ENCODE measurements at regions not wholly inside any gene's neighbourhood (a gene's known extent, or its start where the extent isn't known, plus 50 kb on each side); places are given as distances from the start of the nearest gene placed in this dataset.

GRCh38 chr18:40789286-40789685 lies 1165.7 kb upstream of the PIK3C3 start:
- DNase-seq (ENCODE audit: low spot score): no peak

GRCh38 chr18:40782453-40783130 lies 1172.4 kb upstream of the PIK3C3 start:
- DNase-seq (ENCODE audit: low spot score): no peak

DNA sequence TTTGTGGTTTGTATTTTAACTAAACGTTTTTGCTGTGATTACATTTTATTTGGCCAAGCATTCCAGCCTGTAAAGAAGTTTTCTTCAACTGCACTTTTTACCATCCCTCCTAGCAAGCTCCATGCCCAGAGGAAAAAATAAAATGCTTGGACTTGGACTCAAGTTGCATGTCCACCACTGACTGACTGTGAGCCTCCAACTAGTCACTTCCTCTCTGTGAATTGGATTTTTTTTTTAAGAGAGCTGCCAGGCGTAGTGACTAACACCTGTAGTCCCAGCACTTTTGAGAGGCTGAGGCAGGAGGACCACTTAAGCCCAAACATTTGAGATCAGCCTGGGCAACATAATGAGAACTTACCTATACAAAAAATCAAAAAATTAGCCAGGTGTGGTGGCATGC lies 1185.2 kb upstream of the PIK3C3 start:
- no peak for DNase-seq (ENCODE audit: low spot score)

DNA sequence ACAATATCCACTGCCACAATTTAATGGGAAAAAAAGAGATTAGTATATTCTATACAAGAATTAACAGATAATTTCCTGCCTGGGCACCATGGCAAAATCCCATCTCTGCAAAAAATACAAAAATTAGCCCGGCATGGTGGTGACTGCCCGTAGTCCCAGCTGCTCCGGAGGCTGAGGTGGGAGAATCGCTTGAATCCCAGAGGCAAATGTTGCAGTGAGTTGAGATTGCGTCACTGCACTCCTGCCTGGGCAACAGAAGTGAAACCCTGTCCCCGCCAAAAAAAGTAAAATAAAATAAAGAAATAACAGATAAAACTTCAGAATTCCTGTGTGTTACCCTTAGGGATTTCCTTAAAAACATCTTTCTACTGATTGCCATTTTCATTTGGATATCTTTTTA lies 1194.8 kb upstream of the PIK3C3 start:
- DNase-seq (ENCODE audit: low spot score): no peak

DNA sequence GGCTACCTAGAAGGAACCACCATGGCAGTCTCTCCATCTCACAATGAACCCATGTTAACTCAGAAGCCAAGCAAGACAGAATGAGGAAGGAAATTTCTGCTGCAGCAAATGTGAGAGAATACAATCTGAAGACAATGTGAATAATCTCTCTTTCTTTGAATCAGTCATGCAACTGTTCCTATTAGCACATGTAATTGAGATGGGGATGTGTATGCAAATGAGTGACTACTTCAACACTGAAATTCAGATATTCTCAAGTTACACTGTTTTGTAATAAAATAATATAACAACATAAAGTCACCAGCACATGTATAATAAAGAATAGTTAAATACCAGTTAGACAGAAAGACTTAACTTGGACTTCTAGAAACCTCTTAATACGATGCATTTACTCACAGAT lies 1200.6 kb upstream of the PIK3C3 start:
- no peak for DNase-seq (ENCODE audit: low spot score)

DNA sequence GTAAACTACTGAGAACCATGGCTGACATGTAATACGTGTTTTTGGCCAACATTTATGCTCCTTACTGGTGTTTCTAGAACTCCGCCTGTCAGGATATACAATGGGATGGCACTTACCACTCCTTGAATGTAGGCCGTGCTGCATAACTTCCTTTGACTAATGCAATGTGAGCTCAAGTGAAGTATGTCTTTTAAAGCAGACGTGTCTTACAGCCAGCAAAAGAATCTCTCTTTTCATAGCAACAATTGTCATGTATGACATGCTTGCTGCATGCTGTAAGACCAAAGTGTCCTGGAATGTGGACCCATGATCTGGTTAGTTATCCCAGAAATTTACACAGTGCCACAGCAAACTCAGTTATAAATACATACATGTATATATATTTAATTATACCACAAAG lies 1202.7 kb upstream of the PIK3C3 start:
- no peak for DNase-seq (ENCODE audit: low spot score)

- DNase-seq (ENCODE audit: low spot score): no peak
Observed at GRCh38 chr18:40751186-40751585, 1203.8 kb upstream of the PIK3C3 start.

DNA sequence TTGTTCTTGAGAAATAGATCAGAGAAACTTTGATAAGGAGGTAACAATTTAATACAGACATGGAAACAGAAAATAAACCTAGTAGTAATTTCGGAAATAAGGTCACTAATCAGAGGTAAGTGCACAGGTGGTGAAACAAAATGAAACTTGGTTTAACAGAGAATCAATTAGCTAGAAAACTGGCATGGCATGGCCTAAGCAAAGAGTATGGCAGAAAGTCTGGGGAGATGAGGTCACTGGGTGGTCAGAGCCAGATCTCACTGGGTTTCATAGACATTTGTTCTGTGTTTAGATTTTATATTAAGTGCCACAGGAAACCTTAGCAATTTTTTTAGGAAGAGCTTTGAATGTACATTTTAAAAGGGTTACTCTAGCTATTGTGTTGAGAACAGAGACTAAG lies 1216.0 kb upstream of the PIK3C3 start:
- no peak for DNase-seq (ENCODE audit: low spot score)

DNA sequence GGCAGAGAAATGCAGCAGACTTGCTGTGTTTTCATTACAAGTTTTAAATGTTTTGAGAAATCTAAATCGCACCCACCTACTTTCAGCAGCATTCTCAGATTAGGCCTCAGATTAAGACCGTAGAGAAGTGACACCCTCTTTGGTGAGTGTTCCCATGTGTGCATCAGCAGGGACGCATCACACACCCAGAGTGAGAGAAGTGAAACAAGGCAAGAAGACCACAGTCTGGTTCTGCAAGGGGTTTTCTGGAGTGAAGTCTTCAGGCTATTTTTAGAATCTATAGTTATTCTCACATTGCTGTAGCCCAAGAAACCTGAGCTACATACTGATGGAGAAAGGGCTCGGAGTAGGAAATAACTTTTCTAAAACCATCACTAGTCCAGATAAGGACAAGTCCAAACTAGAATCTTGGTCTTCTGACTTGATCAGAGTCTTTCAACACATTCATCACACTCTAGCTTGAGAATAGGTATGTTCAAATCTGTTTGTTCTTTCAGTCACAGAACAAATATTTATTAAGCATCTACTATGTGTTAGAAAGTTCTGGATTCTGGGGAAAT lies 1216.6 kb upstream of the PIK3C3 start:
- DNase-seq (ENCODE audit: low spot score): no peak

DNA sequence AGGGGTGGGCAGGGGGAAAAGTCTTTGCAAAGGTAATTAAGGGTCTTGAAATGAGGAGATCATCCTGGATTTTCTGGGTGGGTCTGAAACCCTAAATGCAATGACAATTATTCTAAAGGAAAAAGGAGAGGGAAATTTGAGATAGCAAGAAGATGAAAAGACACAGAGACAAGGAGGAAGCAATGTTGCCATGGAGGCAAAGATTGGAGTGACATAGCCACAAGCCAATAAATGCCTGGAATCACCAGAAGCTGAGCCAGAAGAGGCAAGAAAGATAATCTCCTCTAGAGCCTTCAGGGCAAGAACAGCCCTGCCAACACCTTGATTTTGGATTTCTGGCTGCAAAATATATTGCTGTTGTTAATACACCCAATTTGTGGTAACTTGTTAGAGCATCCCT lies 1246.3 kb upstream of the PIK3C3 start:
- no peak for DNase-seq (ENCODE audit: low spot score)

- DNase-seq (ENCODE audit: low spot score): no peak
Observed at GRCh38 chr18:40707797-40708196, 1247.2 kb upstream of the PIK3C3 start.

- DNase-seq (ENCODE audit: low spot score): no peak
Observed at GRCh38 chr18:40698129-40698528, 1256.9 kb upstream of the PIK3C3 start.

- no peak for DNase-seq (ENCODE audit: low spot score)
Observed at GRCh38 chr18:40695526-40695925, 1259.5 kb upstream of the PIK3C3 start.

GRCh38 chr18:40692871-40693270 lies 1262.2 kb upstream of the PIK3C3 start:
- DNase-seq (ENCODE audit: low spot score): no peak

- DNase-seq (ENCODE audit: low spot score): no peak
Observed at GRCh38 chr18:40690062-40690461, 1265.0 kb upstream of the PIK3C3 start.

DNA sequence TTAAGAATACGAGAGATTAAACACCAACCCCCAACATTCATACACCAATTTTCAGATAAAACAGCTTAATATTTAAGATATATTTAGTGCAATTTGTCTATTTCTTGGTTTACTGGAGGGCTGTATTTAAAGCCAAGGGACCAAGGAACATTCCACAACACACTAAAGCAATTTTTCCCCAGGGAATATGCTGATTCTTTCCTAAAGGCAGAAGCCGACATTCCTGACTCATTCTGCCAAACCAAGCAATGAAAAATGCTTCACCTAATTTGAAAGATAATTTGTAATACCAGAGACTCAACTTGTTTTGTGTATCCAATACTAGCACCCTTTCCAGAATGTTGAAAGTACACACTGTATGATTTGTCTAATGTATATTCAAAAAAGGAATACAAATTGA lies 1267.6 kb upstream of the PIK3C3 start:
- no peak for DNase-seq (ENCODE audit: low spot score)

- no peak for DNase-seq (ENCODE audit: low spot score)
Observed at GRCh38 chr18:40686836-40687235, 1268.2 kb upstream of the PIK3C3 start.

DNA sequence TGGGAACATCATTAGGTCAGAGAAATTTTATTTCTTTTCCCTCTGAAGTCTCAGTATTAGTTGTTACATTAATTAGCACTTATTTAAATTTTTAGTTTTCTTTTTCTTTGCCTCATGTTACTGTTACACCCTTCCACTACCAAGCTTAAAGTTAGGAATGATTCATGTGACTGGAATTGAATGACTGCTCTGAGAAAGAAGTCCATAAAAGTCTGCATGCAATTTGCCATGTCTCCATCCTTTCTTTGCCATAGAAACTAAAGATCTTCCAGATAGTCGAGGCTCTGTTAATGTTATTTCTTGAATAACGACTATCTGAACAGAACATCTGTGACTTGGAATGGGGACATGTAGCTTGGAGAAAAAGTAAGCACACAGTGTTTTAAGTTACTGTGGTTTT lies 1269.8 kb upstream of the PIK3C3 start:
- no peak for DNase-seq (ENCODE audit: low spot score)

DNA sequence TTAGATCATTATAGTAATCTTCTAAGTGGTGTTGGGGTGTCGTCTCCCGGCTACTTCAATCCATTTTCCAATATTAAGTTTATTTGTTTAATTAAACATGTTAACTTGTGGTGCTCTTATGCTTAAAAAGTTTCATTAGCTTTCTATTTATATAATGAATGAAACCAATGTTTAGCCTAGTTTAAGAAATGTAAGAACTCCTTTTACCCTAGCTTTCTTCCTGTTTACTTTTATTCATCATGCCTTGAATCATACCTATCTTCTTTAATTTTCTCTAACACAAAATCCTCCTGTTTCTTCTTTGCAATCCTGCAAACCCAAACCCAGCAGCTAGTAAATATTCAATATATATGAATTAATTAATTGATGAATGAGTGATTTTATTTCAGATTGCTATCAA lies 1276.7 kb upstream of the PIK3C3 start:
- no peak for DNase-seq (ENCODE audit: low spot score)

GRCh38 chr18:40676668-40677067 lies 1278.4 kb upstream of the PIK3C3 start:
- no peak for DNase-seq (ENCODE audit: low spot score)

GRCh38 chr18:40673150-40673549 lies 1281.9 kb upstream of the PIK3C3 start:
- no peak for DNase-seq (ENCODE audit: low spot score)

DNA sequence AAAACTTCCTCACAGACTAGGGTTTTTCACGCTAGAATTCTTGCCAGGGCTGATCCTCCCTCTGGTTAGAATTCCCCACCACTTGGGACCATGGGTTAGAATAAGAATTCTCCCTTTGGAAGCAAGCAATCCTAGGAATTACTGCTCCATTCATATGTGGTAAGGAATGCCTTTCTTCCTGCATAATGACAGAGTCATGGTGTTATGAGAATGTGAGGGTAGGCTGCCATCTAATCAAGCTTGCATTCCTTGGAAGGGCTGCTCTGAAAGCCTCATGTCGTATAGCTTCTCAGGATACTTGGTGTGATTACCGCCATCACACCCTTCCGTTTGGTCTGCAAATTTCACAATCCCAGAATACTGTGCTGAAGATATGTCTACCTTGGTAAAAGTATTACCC lies 1282.4 kb upstream of the PIK3C3 start:
- no peak for DNase-seq (ENCODE audit: low spot score)

DNA sequence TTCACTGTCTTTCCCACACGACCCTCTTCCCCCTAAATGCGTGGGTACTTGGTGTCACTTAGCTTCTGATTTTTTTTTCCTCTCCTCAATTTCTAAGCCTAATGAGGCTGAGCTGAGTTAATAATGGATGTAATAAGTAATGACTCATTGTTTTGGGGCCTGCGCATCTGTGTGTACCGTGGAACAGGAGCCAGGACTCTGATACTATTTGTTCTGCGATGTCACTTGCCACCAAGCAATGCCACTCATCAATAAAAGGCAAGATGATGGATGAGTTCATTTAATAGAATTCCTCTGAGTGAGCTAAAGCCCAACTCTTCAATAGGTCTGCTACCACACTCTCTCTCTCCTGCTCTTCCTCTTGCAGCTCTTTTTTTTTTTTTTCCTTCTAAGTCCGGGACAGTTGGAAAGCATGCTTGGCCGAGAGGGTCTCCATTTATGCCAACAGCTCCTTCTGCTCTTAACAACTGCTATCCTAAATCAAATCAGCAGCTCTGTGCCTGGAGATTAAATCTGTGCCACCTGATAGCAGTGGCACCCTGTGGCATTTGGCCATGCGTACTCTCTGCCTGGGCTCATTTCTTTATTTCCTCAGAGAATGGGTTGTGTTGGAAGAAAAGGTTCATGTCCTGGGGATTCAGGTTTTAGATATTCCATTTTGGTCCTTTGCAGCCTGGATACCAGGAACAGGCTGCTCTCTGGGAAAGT lies 1284.2 kb upstream of the PIK3C3 start:
- DNase-seq (ENCODE audit: low spot score): no peak
